Ovary (tissue), 7 donors: ENCODE measurements at regions not wholly inside any gene's neighbourhood (a gene's known extent, or its start where the extent isn't known, plus 50 kb on each side); places are given as distances from the start of the nearest gene placed in this dataset.

Experiments
- DNase-seq, 5 donors: peaks; one replicate each; pipeline ENCODE4 v3.0.0-alpha.2; 2019 to 2020
- H3K27ac ChIP-seq, 2 donors: fragments of 200-600 bp; one replicate each; pipeline versions ENCODE4 v1.5.1 to v1.8.0; 2019 to 2022
- H3K27me3 ChIP-seq: fragments of 200-600 bp; one replicate; pipeline ENCODE4 v1.8.0; 2022
- H3K36me3 ChIP-seq: fragments of 200-600 bp; sonication (generic); one replicate; pipeline ENCODE4 v1.5.1; 2019
- H3K4me1 ChIP-seq: one replicate; pipeline ENCODE4 v1.8.1; 2013; ENCODE audit warnings: mild to moderate bottlenecking, moderate library complexity; ENCODE audit not compliant: insufficient read depth
- H3K4me3 ChIP-seq: fragments of 200-600 bp; sonication (generic); one replicate; pipeline ENCODE4 v1.5.1; 2017
- H3K9me3 ChIP-seq, 2 donors: fragments of 200-600 bp in 1 of 2; sonication (generic) in 1 of 2; one replicate each; pipeline versions ENCODE4 v1.5.1 to v1.8.1; 2013 to 2019; ENCODE audit warnings: mild to moderate bottlenecking in 1 of 2, moderate library complexity in 1 of 2
- EP300 ChIP-seq: sonication (generic); formaldehyde crosslinking; IDR thresholded peaks from one replicate; pipeline ENCODE4 v1.6.1; 2017; ENCODE audit warnings: antibody characterized with exemption
- POLR2A ChIP-seq: fragments of 450-650 bp; IDR thresholded peaks from one replicate; pipeline ENCODE4 v1.6.1; 2017; ENCODE audit warnings: antibody characterized with exemption, mild to moderate bottlenecking, moderate library complexity
- WGBS, 3 donors: extraction: QIAGEN DNeasy Blood & Tissue Kit in 1 of 3; methylation state at CpG; one replicate each; pipeline versions ENCODE4 v1.1.5 to v1.1.7; 2013 to 2017; 5-methylcytosine and 5-hydroxymethylcytosine counted together
- intact Hi-C, 4 donors: fragments of 100-400 bp; cut with DNase I; formaldehyde crosslinking; loops; one replicate each; pipeline versions ENCODE4 v1.11.0 to v1.15.1; 2022 to 2023
- TF ChIP-seq, protein P1 (sequence below), 3 donors: fragments of 450-650 bp in 2 of 3; fragments of 200-600 bp in 1 of 3; IDR thresholded peaks; one replicate each; pipeline versions ENCODE4 v1.5.1 to v1.8.0; 2016 to 2022; ENCODE audit warnings: antibody characterized with exemption in 3 of 3, mild to moderate bottlenecking in 1 of 3
- donor health status: DM: no; HTN: no; CAD: no; lungs with moderate emphysema.
- donor health status: DM: no; HTN: no; CAD: no.
- donor health status: Bipolar disorder and iron deficiency.
- donor health status: DM: no; HTN: no; CAD: no.
- donor health status: DM: yes; HTN: yes; CAD: no.

DNA sequence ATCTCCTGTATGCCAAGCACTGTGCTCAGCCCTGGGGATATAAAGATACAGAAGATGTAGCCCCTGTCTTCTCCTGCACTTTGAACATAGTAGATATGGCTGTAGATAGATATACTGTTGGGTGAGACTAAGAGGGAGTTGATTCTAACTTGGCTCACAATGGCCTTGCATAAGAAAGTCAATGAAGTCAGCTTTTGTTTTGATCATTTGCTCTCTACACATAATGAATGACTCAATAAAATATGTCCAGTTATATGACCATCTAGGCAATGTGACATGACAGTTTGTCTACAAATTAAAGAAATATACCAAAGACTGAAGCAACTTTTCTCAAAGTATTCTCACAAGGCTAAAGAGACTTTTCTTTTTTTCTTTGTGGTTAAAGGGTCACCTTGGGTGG, 147.6 kb upstream of the DIPK2B start:
- Histone ChIP-seq H3K9me3 (no peaks in the 10 kb centered on the region), H3K27me3 (no peaks in the 10 kb centered on the region), H3K36me3 (no peaks in the 10 kb centered on the region), H3K27ac (no peak overlapping the region), H3K4me1 (no peaks in the 10 kb centered on the region), H3K4me3 (no peak overlapping the region)
- intact Hi-C loops: no loop called here
- DNase-seq: no peak
- TF ChIP-seq POLR2A (no peak), EP300 (no peak)
- TF ChIP-seq, protein P1, sequence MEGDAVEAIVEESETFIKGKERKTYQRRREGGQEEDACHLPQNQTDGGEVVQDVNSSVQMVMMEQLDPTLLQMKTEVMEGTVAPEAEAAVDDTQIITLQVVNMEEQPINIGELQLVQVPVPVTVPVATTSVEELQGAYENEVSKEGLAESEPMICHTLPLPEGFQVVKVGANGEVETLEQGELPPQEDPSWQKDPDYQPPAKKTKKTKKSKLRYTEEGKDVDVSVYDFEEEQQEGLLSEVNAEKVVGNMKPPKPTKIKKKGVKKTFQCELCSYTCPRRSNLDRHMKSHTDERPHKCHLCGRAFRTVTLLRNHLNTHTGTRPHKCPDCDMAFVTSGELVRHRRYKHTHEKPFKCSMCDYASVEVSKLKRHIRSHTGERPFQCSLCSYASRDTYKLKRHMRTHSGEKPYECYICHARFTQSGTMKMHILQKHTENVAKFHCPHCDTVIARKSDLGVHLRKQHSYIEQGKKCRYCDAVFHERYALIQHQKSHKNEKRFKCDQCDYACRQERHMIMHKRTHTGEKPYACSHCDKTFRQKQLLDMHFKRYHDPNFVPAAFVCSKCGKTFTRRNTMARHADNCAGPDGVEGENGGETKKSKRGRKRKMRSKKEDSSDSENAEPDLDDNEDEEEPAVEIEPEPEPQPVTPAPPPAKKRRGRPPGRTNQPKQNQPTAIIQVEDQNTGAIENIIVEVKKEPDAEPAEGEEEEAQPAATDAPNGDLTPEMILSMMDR (IDR thresholded peaks at IDR 0.05): no peak

DNA sequence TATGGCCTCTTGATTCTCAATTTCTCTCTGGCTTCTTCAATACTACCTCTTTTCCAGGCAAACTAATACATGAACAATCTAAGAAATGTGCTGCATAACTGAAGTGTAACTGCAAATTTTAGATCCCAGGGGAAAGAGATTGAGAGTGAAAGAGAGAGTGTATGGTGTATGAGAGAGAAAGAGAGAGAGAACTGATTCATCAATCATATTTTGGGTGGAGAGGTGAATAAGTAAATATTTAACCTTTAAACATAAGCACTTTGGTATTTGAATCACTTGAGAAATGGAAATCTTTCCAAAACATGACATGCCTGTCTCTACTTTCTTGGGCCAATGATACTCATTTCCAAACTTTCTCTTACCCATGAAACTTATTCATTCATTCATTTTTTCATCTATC, 147.2 kb upstream of the DIPK2B start:
- H3K27ac ChIP-seq: no peak overlapping the region

DNA sequence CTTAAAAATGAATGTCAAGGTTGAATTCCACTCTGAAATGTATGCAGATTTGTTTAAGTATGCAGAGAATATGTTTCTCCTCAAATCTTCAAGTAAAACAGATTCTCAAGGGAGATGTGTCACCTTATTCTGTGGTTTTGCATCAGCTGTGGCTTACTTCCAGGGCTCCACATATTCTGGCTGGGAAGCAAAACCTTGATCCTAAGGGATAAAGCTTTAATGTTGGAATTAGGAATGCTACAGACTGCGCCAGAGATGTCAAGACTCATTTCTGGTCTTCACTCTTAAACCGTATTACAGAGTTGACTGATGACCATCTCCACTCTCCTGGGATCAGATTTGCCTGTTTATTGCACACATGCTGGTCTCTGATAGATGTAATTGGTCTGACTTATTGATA, 143.9 kb upstream of the DIPK2B start:
- no peak for TF ChIP-seq EP300
- TF ChIP-seq POLR2A: no peak
- TF ChIP-seq, protein P1 (IDR thresholded peaks at IDR 0.05): no peak
- Histone ChIP-seq H3K36me3 (no peaks in the 10 kb centered on the region), H3K27me3 (no peaks in the 10 kb centered on the region), H3K4me3 (no peak overlapping the region), H3K9me3 (no peaks in the 10 kb centered on the region), H3K4me1 (no peaks in the 10 kb centered on the region), H3K27ac (no peak overlapping the region)
- no peak for DNase-seq
- intact Hi-C loops: no loop called here
- 78 to 82% (median 80%) methylated on average over 2 of the region's 2 CpGs for WGBS, 3 donors

More for the DNA sequence above, 147.2 kb upstream of the DIPK2B start:
- no peaks in the 10 kb centered on the region for H3K4me1 ChIP-seq
- no peak for TF ChIP-seq POLR2A
- TF ChIP-seq, protein P1 (IDR thresholded peaks at IDR 0.05): no peak
- no peak for TF ChIP-seq EP300
- no peaks in the 10 kb centered on the region for H3K9me3 ChIP-seq
- H3K4me3 ChIP-seq: no peak overlapping the region
- no peaks in the 10 kb centered on the region for H3K36me3 ChIP-seq
- DNase-seq: no peak
- intact Hi-C loops: no loop called here
- H3K27me3 ChIP-seq: no peaks in the 10 kb centered on the region

DNA sequence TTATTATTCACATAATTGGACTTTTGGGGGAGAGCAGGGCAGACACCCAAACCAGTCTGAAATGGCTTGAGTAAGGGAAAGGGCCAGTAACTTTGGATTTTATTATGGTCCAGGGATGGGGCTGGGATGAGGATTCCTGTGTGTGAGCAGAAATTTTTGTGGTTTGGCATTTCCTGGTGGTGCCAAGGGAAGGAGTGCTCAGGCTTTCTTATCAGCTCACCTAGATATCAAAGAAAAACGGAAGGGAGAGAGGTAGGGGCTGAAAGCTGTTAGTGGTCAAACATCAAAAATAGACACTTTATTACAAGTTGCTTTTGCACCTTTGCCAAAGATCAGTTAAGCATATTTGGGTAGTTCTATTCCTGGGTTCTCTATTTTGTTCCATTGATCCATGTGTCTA, 128.5 kb upstream of the DIPK2B start:
- Histone ChIP-seq H3K27ac (no peak overlapping the region), H3K36me3 (no peaks in the 10 kb centered on the region), H3K4me1 (no peaks in the 10 kb centered on the region), H3K4me3 (no peak overlapping the region), H3K9me3 (no peaks in the 10 kb centered on the region), H3K27me3 (no peaks in the 10 kb centered on the region)
- DNase-seq: no peak
- WGBS, 3 donors: 40 to 56% (median 49%) methylated on average over 1 of the region's 1 CpG
- TF ChIP-seq, protein P1 (IDR thresholded peaks at IDR 0.05): no peak
- TF ChIP-seq POLR2A: no peak
- no peak for TF ChIP-seq EP300
- intact Hi-C loops: loop anchor here in 1 of 4 donors (10.0 kb wide), 2 partner anchors 426 to 1076 kb away; no protein-coding TSS in a partner anchor

- Histone ChIP-seq H3K4me3 (no peak overlapping the region), H3K4me1 (peaks cover 3% of the 10 kb centered on the region), H3K9me3 (no peaks in the 10 kb centered on the region), H3K27me3 (no peaks in the 10 kb centered on the region), H3K27ac (no peak overlapping the region), H3K36me3 (no peaks in the 10 kb centered on the region)
- intact Hi-C loops: loop anchor here in 2 of 4 donors (5.0 to 10.0 kb wide), 3 partner anchors 187 to 1080 kb away; no protein-coding TSS in a partner anchor
- 51 to 60% (median 58%) methylated on average over 3 of the region's 3 CpGs for WGBS, 3 donors
- TF ChIP-seq, protein P1 (IDR thresholded peaks at IDR 0.05): no peak
- no peak for TF ChIP-seq POLR2A
- no peak for TF ChIP-seq EP300
- no peak for DNase-seq
Observed at GRCh38 chrX:45324941-45325340, 124.3 kb upstream of the DIPK2B start.
